ENCODE measurements at regions not wholly inside any gene's neighbourhood (a gene's known extent, or its start where the extent isn't known, plus 50 kb on each side); places are given as distances from the start of the nearest gene placed in this dataset.

- Mint-ChIP-seq H3K4me1 (ENCODE audit: unreplicated experiment) (no peaks in the 10 kb centered on the region), H3K4me3 (ENCODE audit: unreplicated experiment) (no peak overlapping the region), H3K9me3 (ENCODE audit: unreplicated experiment) (peaks cover 65% of the 10 kb centered on the region), H3K27ac (ENCODE audit: unreplicated experiment) (no peak overlapping the region), H3K27me3 (ENCODE audit: unreplicated experiment) (no peaks in the 10 kb centered on the region), H3K36me3 (ENCODE audit: unreplicated experiment) (no peaks in the 10 kb centered on the region)
- DNase-seq (ENCODE audit: extremely low spot score, unreplicated experiment), result no peak
- TF ChIP-seq, protein P1, sequence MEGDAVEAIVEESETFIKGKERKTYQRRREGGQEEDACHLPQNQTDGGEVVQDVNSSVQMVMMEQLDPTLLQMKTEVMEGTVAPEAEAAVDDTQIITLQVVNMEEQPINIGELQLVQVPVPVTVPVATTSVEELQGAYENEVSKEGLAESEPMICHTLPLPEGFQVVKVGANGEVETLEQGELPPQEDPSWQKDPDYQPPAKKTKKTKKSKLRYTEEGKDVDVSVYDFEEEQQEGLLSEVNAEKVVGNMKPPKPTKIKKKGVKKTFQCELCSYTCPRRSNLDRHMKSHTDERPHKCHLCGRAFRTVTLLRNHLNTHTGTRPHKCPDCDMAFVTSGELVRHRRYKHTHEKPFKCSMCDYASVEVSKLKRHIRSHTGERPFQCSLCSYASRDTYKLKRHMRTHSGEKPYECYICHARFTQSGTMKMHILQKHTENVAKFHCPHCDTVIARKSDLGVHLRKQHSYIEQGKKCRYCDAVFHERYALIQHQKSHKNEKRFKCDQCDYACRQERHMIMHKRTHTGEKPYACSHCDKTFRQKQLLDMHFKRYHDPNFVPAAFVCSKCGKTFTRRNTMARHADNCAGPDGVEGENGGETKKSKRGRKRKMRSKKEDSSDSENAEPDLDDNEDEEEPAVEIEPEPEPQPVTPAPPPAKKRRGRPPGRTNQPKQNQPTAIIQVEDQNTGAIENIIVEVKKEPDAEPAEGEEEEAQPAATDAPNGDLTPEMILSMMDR (IDR thresholded peaks at IDR 0.05), result no peak
Measured at GRCh38 chr14:106201376-106201775, 675.0 kb downstream of the TMEM121 start.

- no peak for DNase-seq (ENCODE audit: extremely low spot score, unreplicated experiment)
- H3K27me3 Mint-ChIP-seq (ENCODE audit: unreplicated experiment), result no peaks in the 10 kb centered on the region
- H3K9me3 Mint-ChIP-seq (ENCODE audit: unreplicated experiment), result peaks cover 71% of the 10 kb centered on the region
- no peak overlapping the region for H3K27ac Mint-ChIP-seq (ENCODE audit: unreplicated experiment)
- TF ChIP-seq, protein P1 (IDR thresholded peaks at IDR 0.05), result no peak
- no peaks in the 10 kb centered on the region for H3K4me1 Mint-ChIP-seq (ENCODE audit: unreplicated experiment)
- no peaks in the 10 kb centered on the region for H3K36me3 Mint-ChIP-seq (ENCODE audit: unreplicated experiment)
- H3K4me3 Mint-ChIP-seq (ENCODE audit: unreplicated experiment), result no peak overlapping the region
Measured at GRCh38 chr14:106203438-106203837, 677.1 kb downstream of the TMEM121 start.

- DNase-seq (ENCODE audit: extremely low spot score, unreplicated experiment), result no peak
- H3K4me3 Mint-ChIP-seq (ENCODE audit: unreplicated experiment), result no peak overlapping the region
- H3K9me3 Mint-ChIP-seq (ENCODE audit: unreplicated experiment), result peaks cover 71% of the 10 kb centered on the region
- H3K27me3 Mint-ChIP-seq (ENCODE audit: unreplicated experiment), result no peaks in the 10 kb centered on the region
- TF ChIP-seq, protein P1 (IDR thresholded peaks at IDR 0.05), result no peak
- no peaks in the 10 kb centered on the region for H3K36me3 Mint-ChIP-seq (ENCODE audit: unreplicated experiment)
- no peaks in the 10 kb centered on the region for H3K4me1 Mint-ChIP-seq (ENCODE audit: unreplicated experiment)
- no peak overlapping the region for H3K27ac Mint-ChIP-seq (ENCODE audit: unreplicated experiment)
Measured at GRCh38 chr14:106204063-106204462, 677.7 kb downstream of the TMEM121 start.

GRCh38 chr14:106207316-106207715 lies 680.9 kb downstream of the TMEM121 start:
- H3K9me3 Mint-ChIP-seq (ENCODE audit: unreplicated experiment), result peaks cover 66% of the 10 kb centered on the region
- H3K36me3 Mint-ChIP-seq (ENCODE audit: unreplicated experiment), result no peaks in the 10 kb centered on the region

DNA sequence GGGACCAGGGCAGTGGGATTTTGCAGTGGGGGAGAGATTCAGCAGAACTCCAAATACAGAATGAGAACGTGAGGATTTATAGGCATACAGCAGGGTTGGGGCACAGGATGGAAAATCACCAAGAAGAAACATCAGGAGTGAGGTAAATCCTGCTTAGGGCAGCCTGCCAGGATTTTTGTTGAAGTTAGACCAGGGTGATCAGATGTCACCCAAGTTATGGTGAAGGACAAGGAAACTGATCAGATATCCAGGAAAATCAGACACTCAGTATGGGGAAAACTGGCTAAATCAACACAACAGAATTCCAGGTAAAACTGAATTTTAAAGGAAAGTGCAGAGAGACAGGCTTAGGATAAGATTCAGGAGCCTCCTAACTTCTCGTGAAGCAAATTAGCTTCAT lies 682.4 kb downstream of the TMEM121 start:
- H3K4me3 Mint-ChIP-seq (ENCODE audit: unreplicated experiment), result no peak overlapping the region
- H3K27me3 Mint-ChIP-seq (ENCODE audit: unreplicated experiment), result no peaks in the 10 kb centered on the region
- no peak overlapping the region for H3K27ac Mint-ChIP-seq (ENCODE audit: unreplicated experiment)
- TF ChIP-seq, protein P1 (IDR thresholded peaks at IDR 0.05), result no peak
- no peaks in the 10 kb centered on the region for H3K4me1 Mint-ChIP-seq (ENCODE audit: unreplicated experiment)
- H3K36me3 Mint-ChIP-seq (ENCODE audit: unreplicated experiment), result no peaks in the 10 kb centered on the region
- peaks cover 59% of the 10 kb centered on the region for H3K9me3 Mint-ChIP-seq (ENCODE audit: unreplicated experiment)
- DNase-seq (ENCODE audit: extremely low spot score, unreplicated experiment), result no peak

More at GRCh38 chr14:106207316-106207715, 680.9 kb downstream of the TMEM121 start:
- no peak overlapping the region for H3K4me3 Mint-ChIP-seq (ENCODE audit: unreplicated experiment)
- TF ChIP-seq, protein P1 (IDR thresholded peaks at IDR 0.05), result no peak
- no peaks in the 10 kb centered on the region for H3K27me3 Mint-ChIP-seq (ENCODE audit: unreplicated experiment)
- H3K27ac Mint-ChIP-seq (ENCODE audit: unreplicated experiment), result no peak overlapping the region
- no peaks in the 10 kb centered on the region for H3K4me1 Mint-ChIP-seq (ENCODE audit: unreplicated experiment)
- no peak for DNase-seq (ENCODE audit: extremely low spot score, unreplicated experiment)

Measured in osteocyte (in vitro differentiated cells).